C4-2B (cell line): ENCODE measurements at regions not wholly inside any gene's neighbourhood (a gene's known extent, or its start where the extent isn't known, plus 50 kb on each side); places are given as distances from the start of the nearest gene placed in this dataset.

Source experiments
- CTCF ChIP-seq: fragments of 450-650 bp; conservative IDR thresholded peaks from 2 replicates; pipeline ENCODE4 v1.5.1; 2017; ENCODE audit warnings: mild to moderate bottlenecking
- ZFX ChIP-seq: fragments of 450-650 bp; IDR thresholded peaks from 2 replicates; pipeline ENCODE4 v1.6.1; 2017

DNA sequence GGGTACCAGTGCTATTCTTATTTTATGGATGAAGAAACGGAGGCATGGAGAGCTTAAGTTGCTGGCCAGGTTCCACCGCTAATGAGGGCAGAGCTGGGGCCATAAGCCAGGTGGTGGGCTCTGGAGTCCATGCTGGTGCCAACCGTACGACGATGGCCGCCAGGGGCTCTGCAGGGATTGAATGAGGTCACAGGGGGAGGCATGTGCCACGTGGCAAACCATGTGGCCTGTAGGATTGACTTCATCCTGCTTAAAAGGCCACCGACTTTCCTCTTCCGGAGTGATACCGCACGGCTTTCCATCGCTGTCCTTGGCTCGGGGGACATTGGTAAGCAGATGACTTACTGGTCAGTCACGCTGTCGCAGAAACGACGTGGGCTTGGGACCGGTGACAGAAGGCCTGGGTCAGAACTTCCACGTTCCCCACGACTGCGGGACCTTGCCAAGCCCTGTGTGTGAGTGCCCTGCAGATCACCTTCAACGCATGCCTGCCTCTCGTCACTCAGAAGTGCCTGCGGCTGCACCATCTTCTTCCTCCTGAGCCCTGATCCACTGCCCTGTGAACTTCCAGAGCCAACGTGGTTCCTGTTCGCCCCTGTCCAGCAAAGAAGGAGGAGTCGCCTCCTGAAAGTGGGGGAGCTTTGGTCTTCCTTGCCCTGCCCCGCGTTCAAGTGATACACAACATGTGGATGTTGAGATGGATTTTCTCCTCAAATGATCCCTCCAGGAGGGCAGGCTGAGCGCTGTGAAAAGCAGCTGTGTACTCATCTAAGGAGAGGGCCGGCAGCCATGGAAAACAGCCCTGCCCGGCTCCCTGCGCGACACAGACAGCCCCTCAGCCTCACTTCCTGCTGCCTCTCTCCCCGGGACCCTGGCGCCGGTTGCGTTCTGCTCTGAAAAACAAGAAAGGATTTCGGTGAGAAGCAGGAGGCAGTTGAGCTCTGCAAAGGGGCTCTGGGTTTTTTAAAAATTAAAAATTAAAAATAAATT lies 176.7 kb downstream of the C16orf95 start:
- no peak for TF ChIP-seq CTCF
- no peak for TF ChIP-seq ZFX
